ENCODE measurements at regions not wholly inside any gene's neighbourhood (a gene's known extent, or its start where the extent isn't known, plus 50 kb on each side); places are given as distances from the start of the nearest gene placed in this dataset.

GRCh38 chr1:60740154-60740553 lies 342.2 kb upstream of the NFIA start:
- TF ChIP-seq, protein P1, sequence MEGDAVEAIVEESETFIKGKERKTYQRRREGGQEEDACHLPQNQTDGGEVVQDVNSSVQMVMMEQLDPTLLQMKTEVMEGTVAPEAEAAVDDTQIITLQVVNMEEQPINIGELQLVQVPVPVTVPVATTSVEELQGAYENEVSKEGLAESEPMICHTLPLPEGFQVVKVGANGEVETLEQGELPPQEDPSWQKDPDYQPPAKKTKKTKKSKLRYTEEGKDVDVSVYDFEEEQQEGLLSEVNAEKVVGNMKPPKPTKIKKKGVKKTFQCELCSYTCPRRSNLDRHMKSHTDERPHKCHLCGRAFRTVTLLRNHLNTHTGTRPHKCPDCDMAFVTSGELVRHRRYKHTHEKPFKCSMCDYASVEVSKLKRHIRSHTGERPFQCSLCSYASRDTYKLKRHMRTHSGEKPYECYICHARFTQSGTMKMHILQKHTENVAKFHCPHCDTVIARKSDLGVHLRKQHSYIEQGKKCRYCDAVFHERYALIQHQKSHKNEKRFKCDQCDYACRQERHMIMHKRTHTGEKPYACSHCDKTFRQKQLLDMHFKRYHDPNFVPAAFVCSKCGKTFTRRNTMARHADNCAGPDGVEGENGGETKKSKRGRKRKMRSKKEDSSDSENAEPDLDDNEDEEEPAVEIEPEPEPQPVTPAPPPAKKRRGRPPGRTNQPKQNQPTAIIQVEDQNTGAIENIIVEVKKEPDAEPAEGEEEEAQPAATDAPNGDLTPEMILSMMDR (IDR thresholded peaks at IDR 0.05 in 2 of 3, conservative IDR thresholded peaks at IDR 0.05 in 1 of 3; ENCODE audit: borderline replicate concordance in 1 of 3, insufficient read depth in 1 of 3, low read depth in 2 of 3, low read length in 2 of 3), result no peak
- TF ChIP-seq EZH2 (IDR thresholded peaks at IDR 0.05), result no peak
- TF ChIP-seq FOSL1 (IDR thresholded peaks at IDR 0.05; ENCODE audit: low read depth), result no peak
- TF ChIP-seq YY1 (IDR thresholded peaks at IDR 0.05; ENCODE audit: extremely low read depth, insufficient replicate concordance, low read depth, low read length), result no peak
- TF ChIP-seq ZBTB33 (IDR thresholded peaks at IDR 0.05; ENCODE audit: extremely low read depth, insufficient replicate concordance, low read length), result no peak
- no peak for TF ChIP-seq POLR2A (IDR thresholded peaks at IDR 0.05; ENCODE audit: borderline replicate concordance, extremely low read depth, insufficient read depth, insufficient read length)
- TF ChIP-seq, protein P2, sequence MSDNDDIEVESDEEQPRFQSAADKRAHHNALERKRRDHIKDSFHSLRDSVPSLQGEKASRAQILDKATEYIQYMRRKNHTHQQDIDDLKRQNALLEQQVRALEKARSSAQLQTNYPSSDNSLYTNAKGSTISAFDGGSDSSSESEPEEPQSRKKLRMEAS (IDR thresholded peaks at IDR 0.05), result no peak
- no peak for TF ChIP-seq ZNF274 (IDR thresholded peaks at IDR 0.05; ENCODE audit: low read depth, low read length)

All from HCT116 (cell line).